CD4-positive, alpha-beta T cell treated with Interleukin-4 for 1 hour (primary cell): ENCODE measurements at regions not wholly inside any gene's neighbourhood (a gene's known extent, or its start where the extent isn't known, plus 50 kb on each side); places are given as distances from the start of the nearest gene placed in this dataset.
"Not testable (repeated sequence)": the region's sequence is repeated elsewhere in the genome, so short reads cannot be mapped to it uniquely, and the experiment has no call there.

Experiments used
- DNase-seq, 2 donors: peaks; one replicate each; pipeline ENCODE4 v3.0.0-alpha.2; 2020 to 2022

DNA sequence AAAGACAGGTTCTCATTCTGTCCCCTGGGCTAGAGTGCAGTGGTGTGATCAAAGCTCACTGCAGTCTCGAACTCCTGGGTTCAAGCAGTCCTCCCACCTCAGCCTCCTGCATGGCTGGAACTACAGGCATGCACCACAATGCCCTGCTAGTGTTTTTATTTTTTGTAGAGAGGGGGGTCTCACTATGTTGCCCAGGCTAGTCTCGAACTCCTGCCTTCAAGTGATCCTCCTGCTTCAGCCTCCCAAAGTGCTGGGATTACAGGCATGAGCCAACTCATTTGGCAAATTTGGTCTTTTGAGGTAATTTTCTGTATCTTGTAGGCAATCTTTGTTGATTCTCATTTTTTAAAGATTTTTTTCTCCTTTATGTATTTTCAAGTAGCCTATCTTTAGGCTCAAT is 205.7 kb downstream of the ZIC5 start:
- DNase-seq: no peak

DNA sequence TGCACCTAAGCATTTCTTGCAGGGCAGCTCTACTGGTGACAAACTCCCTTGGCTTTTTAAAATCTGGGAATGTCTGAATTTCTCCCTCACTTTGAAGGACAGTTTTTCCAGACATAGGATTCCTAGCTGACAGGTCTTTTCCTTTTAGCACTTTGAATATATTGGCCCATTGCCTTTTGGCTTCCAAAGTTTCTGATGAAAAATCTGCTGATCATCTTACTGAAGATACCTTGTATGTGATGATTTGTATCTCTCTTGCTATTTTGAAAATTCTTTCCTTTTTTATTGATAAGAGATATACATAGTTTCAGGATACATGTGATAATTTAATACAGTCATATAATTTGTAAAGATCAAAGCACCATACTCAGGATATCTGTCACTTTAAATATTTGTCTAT is 211.1 kb downstream of the ZIC5 start:
- DNase-seq: no peak

- no peak for DNase-seq
Measured at GRCh38 chr13:99759163-99759552, 212.4 kb downstream of the ZIC5 start.

DNA sequence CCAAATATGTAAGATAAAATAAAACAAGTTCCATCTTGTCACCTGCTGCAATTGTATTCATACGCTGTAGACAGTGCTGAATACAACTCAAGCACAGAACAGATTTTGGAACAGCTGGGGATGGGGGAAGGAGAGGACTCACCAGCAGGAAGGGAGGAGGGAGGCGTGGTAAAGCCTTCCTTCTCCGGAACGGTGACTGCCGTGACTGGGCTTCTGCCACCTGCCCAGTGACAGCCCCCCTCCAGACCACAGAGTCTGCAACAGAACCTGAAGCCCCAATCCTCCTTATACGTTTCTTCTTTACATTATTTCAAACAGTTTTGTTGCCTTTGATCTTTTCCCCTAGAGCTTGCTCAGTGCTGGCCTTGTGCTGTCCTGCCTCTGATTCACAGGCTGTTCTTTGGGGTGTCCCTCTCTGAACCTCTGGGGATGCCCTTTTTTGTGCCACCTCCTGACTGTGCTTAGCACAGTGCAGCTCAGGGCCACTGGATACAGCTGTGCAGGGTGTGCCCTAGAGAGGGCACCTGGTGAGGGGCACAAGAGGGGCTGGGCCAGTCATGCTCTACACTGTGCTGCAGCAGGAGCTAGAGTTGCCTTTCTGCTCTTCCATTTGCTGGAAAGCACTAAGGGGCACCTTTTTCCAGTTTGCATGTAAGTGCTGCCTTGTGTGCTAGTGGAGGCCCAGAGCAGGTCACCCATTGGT is 213.0 kb downstream of the ZIC5 start:
- no peak for DNase-seq

DNA sequence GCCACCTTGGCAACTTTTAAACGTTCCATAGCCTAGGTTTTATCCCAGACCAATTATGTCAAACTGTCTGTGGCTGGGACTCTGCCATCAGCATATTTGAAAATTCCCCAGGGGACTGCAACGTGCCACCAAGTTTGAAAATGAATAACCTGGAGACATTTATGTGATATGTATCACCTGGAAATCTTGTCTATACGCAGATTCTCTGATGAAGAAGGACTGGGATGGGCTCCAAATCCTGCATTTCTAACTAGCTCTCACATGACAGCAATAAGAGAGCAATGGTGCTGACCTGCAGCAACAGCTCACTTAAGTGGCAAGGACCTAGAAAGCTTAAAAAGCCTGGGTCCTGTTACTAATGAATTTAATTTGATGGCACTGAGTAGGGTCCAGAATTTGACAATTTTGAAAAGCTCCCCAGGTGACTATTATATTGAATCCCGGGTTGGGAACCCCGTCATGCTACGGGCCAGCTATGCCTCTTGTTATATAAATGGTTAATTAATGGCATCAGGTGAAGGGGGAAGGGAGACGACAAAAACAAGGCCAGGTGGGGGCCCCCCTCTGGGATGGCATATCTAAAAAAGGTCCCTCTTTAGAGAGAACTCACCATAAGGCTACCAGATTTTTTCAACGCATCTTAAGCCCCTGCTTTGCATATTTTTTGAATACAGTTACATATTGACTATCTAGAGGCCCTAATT is 213.7 kb downstream of the ZIC5 start:
- no peak for DNase-seq

GRCh38 chr13:99756281-99756680 is 215.3 kb downstream of the ZIC5 start:
- DNase-seq: no peak

GRCh38 chr13:99754750-99755149 is 216.8 kb downstream of the ZIC5 start:
- DNase-seq: not testable (repeated sequence)

DNA sequence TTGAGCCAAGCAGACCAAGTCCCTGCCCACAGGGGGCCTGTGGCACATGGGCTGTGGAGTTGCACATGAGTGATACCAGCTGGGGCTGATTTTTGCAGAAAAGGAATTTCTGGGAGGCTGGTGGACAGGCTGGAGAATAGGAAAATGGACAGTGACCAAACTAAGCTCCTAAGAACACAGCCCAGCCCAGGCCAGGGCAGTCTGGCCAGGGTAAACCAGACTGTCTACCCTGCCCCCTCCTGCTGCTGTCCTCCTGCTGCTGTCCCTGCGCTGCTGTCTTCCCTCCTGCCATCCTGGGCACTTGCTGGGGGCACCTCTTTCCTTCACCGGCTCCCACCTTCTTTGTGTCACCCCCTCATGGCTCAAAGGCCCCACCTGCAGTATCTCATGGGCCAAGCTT is 219.2 kb downstream of the ZIC5 start:
- DNase-seq: no peak

GRCh38 chr13:99751517-99752199 is 219.9 kb downstream of the ZIC5 start:
- DNase-seq: no peak

DNA sequence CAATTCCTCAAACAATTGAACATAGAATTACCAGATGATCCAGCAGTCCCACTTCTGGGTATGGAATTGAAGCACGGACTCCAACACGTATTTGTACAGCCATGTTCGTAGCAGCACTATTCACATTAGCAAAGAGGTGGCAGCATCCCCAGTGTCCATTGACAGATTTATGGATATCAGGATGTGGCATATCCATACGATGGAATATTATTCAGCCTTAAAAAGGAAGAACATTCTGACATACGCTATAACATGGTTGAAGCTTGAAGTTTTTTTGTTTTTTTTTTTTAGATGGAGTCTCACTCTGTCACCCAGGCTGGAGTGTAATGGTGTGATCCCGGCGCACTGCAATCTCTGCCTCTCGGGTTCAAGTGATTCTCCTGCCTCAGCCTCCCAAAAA is 220.6 kb downstream of the ZIC5 start:
- no peak for DNase-seq

GRCh38 chr13:99749271-99750019 is 222.1 kb downstream of the ZIC5 start:
- no peak for DNase-seq

DNA sequence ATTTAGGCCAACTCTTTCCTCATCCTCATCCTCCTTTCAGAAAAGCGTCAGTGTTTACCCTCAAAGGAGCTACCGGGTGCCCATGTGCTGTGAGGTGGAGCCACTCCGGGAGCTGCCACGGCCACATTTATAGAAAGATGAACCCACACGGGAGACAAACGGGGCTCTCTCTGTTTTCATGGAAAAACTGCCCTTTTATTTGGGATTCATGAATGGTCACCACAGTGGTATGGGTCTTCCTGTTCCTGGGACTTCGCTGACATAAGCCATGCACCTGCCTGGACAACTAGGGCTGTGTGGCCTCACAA is 224.2 kb downstream of the ZIC5 start:
- no peak for DNase-seq

GRCh38 chr13:99746637-99747402 is 224.7 kb downstream of the ZIC5 start:
- no peak for DNase-seq

DNA sequence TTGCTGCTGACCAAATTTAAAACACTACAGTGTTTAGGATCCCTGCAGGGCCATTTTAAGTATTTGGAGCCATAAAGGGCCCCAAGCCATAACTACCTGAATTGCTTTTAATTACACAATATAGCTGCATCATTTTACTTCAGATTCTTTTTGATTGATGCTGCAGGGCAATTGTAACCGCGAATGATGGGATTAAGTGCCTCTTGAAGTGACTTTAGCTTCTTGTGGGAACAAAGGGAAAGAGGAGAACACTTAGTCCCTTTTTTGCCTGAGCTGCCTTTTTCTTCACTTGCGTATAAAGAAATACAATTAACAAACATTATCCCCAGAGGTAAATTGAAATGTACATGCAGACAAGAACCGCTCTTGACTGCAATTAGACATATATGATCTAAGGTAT is 228.5 kb downstream of the ZIC5 start:
- no peak for DNase-seq

GRCh38 chr13:99741960-99742359 is 229.6 kb downstream of the ZIC5 start:
- no peak for DNase-seq

DNA sequence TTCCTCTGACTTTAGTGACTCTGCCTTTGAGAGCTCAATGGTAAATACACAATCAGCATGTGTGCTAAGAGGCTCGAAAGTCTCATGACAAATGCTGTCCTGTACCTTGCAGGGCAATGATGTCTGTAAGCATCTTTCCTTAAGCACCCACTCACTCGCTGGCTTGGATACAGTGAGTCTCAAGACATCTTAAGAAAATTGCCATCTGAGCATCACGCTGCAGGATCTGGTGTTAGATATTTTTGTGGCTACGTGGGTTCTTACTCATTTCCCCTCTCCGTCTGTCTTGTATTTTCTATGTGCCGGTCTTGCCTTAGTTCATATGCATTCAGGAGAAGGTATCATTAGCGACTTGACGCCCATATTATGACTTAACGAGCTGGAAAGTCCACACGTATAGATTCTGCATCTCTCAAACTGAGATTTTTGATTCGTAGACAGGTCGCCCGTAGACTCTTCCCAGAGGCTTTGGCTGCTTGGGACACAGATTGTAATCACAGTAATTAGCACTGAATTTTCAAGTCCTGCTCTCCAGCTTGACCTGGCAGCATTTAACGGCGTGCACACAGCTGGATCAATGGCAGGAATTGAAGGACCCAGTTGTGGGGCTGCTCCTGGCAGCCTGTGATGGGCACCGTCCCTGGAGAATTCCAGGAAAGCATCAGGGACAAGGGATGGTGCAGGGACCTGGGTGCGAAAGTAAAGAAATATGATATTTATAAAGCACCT is 231.2 kb downstream of the ZIC5 start:
- DNase-seq: no peak

- no peak for DNase-seq
Measured at GRCh38 chr13:99738626-99739025, 232.9 kb downstream of the ZIC5 start.

DNA sequence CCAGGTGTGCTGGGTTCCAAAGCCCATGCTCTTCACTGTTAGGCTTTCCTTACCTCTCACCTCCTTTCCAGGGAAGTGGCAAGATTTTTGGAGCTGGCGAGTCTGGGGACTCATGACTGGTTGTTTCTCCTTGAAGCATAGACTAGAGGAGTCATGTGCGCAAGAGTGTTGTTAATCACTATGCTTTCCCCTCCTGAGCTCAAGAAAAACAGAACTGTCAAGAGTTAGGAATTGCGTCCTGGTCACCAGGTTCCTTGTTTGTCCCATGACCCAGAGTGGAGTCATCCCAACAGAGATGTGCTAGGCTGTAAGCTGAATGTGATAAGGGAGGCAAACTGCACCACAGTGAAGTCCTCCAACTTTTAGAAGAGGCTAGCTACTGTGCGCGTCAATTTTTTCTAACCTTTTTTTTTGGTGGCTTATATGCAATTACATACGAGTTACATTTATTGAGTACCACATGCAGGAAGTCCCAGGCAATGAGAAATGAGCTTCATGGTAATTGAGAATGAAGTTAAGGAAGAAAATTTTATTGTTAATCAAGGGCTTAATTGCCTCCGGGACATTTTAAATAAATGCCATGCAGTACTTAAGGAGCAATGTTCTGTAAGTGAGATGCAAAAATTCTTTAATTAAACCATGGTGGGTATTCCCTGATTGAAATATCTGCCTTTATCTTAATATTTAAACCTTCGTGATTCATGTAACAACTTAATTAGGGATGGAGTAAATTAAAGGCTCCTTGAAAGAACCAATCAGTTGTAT is 233.9 kb downstream of the ZIC5 start:
- no peak for DNase-seq

DNA sequence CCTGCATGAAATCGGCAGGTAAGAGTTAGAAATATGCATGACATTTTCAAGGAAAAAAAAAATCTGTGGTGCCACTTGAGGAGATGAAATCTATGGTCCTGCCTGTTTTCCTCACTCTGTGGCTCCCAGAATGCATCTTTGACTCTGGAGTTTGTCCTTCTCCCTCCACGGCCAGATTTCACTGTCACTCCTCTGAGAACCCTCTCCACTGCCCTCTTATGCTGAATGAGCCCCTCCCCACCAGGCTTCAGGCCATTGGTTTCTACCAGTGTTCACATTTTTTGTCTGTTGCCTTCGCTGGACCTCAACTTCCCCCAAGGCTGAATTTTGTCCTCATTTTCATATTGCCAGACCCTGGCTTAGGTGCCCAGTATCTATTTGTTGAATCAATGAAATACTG is 235.0 kb downstream of the ZIC5 start:
- DNase-seq: no peak

- no peak for DNase-seq
Measured at GRCh38 chr13:99734013-99734693, 232.9 kb downstream of the TM9SF2 start.

GRCh38 chr13:99733346-99733745 is 232.1 kb downstream of the TM9SF2 start:
- no peak for DNase-seq
